Activated CD8-positive, alpha-beta memory T cell treated with anti-CD3 and anti-CD28 coated beads, Interleukin-2, amount 50 U/mL, for 1 hour (primary cell): ENCODE measurements at regions not wholly inside any gene's neighbourhood (a gene's known extent, or its start where the extent isn't known, plus 50 kb on each side); places are given as distances from the start of the nearest gene placed in this dataset.
"Not testable (repeated sequence)": the region's sequence is repeated elsewhere in the genome, so short reads cannot be mapped to it uniquely, and the experiment has no call there.

Experiments
- DNase-seq: peaks from one replicate; pipeline ENCODE4 v3.0.0-alpha.2; 2020; ENCODE audit errors: extremely low read depth

DNA sequence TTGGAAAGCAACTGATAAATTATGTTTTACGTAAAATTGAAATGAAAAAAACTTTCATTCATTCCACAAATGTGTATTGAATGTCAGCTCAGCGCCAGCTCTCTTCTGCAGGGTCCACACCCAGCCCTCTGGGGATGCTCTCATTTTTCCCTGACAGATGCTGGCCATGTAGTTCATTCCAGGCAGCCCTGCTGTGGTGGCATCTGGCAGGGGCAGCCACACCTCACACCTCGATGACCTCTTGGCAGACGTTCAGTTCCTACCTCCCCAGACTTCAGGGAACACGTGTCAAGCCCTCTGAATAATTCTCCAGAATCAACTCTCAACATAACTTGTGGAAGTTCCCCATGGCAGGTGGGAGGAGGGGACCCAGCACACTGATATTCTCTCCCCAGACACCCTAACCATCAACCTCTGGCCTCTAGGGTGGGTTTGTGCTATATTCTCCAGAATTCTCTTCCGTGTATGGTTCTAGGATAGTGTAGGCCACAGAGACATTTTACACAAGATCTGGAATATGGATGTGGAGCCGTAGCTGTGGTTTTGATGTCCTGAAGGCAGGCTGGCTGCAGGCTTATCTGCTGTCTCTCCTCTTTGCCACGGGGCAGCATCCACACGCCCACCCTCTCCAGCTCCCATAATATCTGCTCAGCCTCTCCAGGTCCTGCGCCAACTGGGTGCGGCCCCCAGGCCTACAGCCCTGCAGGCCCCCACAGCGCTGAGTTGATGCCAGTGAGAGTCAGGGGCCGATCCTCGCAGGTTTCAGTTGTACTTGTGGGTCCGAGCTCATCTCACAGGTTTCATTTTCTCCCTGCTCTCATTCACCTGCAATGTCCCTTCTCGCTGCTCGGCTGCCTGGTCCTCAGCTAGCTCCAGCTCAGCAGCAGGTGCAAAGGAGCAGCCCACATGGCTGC is 175.8 kb upstream of the ARID1B start:
- no peak for DNase-seq

DNA sequence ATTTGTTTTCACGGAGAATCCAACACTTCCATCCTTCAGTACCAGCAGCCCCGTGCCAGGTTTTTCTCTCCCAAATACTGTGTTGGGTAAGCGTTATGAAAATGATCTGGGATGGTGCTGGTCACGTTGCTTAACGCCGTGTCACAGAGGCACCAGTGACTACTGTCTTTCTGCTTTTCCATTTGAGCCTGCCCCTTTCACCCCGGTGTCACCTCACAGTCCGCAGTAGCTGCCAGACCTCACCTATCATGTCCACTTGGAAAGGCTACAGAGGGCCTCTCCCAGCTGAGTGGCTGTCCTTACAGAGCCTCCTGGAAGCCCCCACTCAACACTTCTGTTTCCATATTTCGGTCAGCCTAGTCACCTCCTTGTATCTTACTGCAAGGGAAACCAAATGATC is 176.5 kb upstream of the ARID1B start:
- no peak for DNase-seq

DNA sequence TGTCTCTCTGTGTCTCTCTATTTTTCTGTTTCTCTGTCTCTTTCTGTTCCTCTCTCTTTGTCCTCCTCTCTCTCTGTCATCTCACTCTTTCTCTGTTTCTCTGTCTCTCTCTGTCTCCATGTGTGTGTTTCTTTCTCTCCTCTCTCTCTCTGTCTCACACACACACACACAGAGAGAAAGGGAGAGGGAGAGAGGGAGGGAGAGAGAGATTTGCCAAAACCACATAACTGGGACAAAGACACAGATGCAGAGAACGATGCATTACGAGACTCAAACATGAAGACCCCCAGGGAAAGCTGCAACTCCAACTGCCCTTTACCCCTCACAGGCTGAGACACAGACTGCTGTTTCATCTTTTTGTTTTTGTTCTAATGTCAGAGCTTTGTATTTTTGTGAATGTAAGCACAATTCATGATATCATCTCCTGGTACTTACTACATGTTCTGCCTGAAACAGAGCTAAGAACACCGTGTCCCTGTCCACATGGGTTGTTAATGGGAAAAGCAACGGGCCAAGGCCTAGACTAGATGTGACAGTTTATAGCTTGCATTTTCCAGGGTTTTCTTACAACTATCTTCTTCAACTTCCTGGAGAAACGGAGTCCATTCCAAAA is 177.1 kb upstream of the ARID1B start:
- no peak for DNase-seq

DNA sequence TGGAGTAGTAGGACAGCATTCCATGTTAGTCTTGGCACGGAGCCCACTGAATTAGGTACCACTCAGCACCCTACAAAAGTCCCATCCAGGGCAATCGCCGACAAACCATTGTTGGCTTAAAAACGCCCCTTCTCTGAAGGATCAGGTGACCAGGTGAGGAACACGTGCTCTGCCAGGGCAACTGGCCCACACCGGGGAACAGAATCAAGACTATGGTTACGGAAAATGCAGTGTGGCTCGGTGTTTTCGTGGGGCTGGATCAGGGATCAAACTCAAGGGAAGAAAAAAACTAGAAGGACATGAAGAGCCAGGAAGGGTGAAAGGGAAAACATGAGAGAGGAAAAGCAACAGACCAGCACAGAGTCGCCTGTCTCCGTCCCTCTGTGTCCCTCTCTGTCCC is 177.8 kb upstream of the ARID1B start:
- DNase-seq: no peak

DNA sequence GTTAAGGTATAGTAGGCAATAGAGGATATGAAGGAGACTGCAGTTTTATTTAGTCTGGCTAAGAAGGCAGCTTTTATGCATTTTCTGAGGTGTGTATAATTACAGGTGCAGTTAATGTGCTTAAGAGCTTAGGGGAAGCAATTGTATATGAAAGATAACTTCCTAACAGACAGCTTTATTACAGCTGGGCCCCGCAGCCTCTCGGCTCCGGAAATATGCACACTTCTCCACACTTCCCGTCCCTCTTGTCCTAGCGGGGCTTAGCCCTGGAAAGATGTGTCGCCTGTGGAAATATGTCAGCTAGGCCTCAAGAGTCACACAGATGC is 178.4 kb upstream of the ARID1B start:
- no peak for DNase-seq

DNA sequence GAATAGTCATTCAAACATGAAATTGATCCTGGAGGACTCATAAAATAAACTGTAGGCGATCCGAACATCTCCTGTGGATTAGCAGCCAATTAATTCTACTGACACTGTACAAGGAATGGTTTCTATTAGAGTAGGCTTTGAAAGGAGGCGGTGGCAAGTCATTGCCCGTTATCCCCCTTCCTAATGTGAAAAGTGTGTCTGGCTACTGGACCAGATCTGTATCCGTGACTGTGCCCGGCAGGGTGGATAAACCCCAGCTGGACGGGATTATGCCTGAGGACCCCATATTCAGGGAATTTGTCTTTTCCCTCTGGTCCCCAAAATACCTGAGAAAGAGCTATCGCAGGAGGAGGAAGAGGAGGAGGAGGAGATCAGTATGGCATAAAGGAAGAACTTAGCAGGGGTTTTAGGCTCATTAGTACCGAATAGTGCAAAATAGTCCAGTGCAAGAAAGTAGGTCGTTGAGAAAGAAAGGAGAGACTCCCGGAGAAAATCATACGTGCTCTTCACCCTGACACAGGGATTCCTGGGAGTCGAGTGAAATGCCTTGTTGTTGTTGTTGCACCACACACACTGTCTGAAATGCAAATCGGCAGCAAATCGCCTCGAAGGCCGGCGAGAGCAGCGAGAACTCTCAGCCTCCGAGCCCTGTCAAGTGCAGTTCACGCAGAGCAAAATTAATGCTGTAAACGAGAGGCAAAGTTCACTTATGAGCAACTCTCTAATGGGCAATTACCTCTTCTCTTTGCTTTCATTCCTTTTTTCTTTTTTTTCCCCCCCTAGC is 178.9 kb upstream of the ARID1B start:
- no peak for DNase-seq

DNA sequence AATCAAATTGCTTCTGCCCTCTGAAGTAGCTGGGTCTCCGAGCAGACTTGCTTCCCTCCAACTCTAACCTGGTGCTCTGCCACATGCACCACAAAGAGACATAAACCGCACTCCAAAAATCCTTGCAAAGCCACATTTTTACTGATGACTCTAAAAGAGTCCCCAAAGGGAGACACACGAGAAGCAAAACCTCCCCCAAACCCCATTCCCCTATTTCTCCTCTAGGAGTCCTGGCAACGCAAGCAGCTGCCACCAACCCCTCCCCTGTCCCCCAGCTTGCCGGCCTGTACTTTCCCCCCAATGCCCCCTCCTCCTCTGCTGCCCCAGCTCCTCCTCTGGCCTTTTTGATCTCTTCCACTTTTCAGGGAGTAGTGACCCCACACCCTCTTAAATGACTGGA is 180.1 kb upstream of the ARID1B start:
- DNase-seq: no peak

DNA sequence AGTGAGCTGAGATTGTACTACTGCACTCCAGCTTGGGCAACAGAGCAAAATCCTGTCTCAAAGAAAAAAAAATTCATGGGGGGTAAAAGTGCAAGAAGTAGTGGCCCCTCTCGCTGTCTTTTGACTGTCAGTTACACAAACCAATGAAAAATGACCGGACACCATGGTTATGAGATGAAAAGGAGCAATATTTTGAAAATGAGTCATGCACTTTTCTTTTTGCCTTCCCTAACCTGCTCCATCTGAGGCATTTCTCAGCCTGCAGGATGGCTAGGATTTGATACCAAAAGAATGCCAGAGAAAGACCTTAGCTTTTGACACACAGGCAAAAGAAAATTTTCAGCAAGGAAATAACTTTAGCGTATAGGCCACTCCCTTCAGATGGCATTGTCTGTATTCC is 181.7 kb upstream of the ARID1B start:
- DNase-seq: no peak

DNA sequence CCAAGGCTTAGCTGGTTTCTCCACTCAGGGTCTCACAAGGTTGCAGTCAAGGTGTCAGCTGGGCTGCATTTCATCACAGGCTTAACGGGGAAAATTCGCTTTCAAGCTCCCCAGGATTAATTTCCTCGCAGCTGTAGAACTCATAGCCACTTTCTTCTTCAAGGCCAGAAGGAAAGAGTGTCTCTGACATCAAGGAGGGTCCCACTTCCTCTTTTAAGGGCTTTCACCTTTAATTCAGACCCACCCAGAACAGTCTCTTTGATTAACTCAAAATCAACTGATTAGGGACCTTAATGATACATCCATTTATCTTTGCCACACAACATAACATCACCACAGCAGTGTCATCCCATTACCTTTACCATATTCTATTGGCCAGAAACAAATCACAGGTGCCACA is 183.3 kb upstream of the ARID1B start:
- no peak for DNase-seq

DNA sequence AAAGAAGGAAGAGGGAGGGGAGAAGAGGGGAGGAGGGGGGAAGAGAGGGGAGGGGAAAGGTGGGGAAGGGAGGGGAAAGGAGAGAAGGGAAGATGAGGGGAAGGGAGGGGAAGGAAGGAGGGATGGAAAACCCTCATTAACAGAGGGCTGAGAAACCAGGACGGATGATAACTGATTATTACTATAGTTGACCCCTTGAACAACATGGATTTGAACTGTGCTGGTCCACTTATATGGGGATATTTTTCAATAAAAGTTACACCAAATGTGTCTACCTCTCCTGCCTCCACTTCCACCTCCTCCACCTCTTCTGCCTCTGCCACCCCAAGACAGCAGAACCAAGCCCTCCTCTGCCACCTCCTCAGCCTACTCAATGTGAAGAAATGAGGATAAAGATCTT is 184.1 kb upstream of the ARID1B start:
- no peak for DNase-seq

DNA sequence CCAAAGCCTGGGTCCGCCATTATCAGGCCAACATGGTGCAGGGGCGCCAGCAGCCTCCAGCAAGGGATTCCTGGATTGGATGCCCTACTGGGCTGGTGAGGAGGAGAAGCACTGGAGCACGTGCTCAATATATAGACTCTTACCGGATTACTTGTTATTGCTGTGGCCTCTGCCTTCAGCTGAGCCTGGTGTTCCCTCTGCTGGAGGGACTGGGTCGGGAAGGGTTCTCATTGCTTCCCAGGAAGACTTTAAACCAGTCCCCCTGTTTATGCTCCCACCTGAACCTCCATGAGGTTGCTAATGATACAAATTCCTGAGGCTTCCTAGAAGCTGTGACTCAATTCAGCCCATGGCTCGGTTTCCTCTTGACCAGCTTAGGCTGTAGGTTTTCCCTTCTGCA is 186.7 kb upstream of the ARID1B start:
- DNase-seq: no peak

DNA sequence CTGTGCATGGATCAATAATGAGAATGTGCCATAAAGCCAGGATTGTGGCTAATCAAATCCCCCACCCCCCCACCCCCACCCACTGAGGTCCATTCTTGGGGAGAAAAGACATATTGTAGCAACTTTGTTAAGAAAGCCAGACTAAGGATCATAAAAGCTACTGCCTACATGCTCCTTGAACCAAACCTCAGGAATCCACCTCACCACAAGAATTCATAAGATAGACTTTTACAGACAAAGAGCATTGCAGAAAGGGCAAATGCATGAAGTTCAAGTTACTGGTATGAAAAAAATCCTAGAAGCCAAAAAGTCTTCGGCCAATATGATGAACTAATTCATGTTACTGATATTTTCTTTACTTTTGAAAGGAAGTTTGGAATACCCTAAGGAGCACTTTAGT is 187.9 kb upstream of the ARID1B start:
- DNase-seq: no peak

DNA sequence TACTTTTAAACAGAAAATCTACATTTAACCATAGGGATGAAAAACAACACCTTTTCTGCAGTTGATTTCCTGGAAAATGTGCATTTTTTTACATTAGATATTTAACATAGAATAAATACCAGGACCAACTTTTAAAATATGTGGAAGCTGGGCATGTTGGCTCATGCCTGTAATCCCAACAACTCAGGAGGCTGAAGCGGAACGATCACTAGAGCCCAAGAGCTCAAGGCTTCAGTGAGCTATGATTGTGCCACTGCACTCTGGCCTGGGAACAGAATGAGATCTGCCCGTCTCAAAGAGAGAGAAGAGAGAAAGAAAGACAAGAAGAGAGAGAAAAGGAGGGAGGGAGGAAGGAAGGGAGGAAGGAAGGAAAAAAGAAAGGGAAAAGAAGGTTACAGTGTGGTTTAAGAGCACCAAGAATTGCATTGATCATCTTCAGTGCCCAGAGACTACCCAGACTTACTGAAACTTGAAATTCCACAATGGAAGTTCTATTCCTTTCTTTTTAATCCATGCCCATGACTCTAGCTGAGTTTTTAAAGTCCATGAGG is 189.4 kb upstream of the ARID1B start:
- DNase-seq: no peak

DNA sequence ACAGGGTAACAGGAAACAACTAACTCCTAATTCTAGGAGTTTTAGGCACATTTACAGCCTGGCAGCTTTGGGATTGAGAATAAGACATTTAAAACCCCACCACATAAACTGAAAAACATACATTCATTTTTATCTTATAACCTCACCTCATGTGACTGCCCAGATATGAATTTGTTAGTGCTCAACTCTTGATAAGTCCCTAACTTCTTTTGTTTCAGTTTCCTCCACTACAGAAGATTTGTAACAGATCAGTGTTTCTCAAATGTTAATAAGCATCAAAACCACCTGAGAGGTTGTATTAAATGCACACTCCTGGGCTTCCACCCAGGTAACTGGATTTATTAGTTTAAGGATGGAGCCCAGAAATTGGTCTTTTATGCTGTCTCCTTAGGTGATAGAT is 190.1 kb upstream of the ARID1B start:
- no peak for DNase-seq

DNA sequence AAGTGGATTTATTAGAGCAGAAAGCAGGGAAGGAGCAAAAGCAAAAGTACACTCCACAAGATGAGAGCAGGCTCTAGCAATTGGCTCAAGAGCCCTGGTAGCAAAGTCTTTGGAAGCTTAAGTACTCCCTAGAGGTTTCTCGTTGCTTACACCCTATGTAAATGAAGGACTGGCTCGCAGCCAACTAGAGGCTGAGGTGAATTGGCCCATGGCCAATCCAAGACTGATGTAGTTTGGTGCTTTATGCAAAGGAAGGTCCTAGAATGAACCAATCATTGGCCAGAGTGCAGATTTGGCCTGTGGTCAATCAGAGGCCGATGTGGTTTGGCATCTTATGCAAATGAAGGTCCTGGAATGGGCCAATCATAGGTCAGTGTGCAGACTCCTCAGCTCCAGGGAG is 191.3 kb upstream of the ARID1B start:
- DNase-seq: no peak

DNA sequence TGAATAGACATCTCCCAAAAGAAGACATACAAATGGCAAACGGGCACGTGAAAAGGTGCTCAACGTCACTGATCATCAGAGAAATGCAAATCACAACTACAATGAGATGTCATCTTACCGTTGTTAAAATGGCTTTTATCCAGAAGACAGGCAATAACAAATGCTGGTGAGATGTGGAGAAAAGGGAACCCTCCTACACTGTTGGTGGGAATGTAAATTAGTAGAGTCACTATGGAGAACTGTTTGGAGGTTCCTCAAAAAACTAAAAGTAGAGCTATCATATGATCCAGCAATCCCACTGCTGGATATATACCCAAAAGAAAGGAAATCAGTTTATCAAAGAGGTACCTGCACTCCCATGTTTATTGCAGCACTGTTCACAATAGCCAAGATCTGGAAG is 193.1 kb upstream of the ARID1B start:
- not testable (repeated sequence) for DNase-seq

DNA sequence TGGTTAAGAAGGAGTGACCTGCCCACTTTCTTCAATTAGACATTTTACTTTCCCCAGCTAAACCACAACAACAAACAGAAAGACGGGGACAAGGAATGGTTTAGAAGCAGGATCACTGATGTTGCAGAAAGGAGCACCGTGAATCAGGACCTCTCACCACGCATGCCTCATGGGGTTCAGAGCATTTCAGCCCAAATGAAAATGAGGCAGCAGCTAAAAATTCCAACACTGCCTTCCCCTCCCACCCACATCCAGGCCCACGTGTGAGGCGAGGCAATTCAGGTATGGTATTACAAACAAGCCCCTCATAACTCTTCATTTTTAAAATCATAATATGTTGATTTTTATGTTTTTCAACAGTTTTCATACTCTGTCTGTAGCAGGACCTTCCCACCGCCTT is 194.1 kb upstream of the ARID1B start:
- no peak for DNase-seq

DNA sequence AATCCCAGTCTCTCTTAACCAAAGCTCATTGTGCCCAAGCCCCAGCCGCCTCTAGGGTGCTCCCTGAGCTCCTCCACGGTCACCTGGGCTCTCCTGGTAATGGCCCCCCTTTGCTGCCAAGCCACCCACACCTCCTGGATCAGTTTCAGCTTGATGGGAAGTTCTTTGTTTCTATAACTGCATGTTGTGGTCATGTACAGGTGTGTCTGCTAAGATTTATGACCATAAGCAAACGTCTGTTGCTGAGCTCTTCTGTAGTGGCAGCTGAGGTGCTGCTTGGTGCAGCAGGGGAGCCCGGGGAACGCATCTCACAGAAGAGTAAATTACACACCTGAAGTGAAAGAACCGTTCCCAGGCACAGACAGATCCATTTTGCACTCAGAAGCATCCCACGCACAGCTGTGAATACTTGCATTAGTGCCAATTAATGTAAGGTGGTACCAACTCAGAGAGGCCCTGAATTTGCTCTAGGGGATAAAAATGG is 194.6 kb upstream of the ARID1B start:
- DNase-seq: no peak

DNA sequence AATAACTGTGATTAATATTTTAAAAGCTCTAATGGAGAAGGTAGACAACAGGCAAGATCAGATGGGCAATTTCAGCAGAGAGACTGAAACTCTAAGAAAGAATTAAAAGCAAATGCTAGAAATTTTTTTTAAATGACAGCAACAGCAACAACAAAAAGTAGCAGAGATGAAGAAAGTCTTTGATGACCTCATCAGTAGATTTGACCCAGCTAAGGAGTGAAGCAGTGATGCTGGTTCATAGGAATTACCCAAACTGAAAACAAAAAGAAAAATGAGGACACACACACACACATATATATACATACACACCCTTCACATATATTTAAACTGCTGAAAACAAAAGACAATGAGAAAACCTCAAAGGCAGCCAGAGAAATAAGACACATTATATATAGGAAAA is 197.6 kb upstream of the ARID1B start:
- DNase-seq: no peak

DNA sequence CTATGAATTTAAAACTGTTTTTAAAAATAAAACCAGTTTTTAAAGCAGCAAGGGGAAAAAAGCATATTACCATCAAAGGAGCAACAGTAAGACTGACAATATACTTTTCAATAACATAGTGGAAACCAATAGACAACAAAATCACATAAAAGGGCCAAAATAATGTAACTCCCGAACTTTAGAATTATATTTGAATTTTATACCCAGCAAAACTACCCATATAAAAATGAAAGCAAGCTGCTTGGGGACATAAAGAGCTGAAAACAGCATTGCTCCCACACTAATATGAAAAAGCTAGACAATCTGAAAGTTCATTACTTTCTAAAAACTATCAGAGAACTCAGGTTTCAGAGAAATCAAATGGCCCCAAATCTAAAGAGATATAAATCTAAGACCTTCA is 199.4 kb upstream of the ARID1B start:
- DNase-seq: no peak

DNA sequence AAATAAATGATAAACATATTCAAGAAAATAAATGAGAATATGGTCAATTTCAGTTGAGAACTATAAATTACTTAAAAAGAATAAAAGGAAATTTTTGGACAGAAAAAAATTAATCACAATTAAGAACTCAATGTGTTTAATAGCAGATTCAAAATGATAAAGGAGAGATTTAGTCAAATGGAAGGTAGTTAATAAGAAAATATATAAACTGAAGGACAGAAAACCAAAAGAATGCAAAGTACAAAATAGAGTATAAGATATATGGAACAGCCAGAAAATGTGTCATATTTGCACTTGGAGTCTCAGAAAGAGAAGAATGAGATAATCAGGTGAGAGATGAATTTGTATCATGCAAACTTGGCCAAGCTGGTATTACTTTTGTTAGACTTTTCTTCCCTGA is 201.8 kb upstream of the ARID1B start:
- no peak for DNase-seq

DNA sequence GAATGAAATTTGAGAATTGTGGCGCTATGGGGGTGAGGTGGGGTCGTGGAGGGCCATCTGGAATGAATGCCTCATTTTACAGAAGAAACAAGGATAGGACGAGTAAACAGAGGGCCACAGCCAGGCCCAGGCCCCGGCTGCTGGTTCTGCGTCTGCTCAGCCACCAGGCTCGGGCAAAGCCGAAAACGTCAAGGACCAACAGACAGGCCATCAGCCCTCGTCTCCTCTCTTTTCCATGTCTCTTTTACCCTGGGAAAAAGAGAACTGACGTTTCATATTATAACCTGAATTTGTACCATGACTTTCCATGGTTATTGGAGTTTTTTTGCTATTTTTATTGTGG is 212.4 kb upstream of the ARID1B start:
- no peak for DNase-seq
